ENCODE measurements at regions not wholly inside any gene's neighbourhood (a gene's known extent, or its start where the extent isn't known, plus 50 kb on each side); places are given as distances from the start of the nearest gene placed in this dataset.
A peak's percentile ranks its signal among the peaks of the same experiment; 100 is the strongest.

- DNase-seq (ENCODE audit: low read depth, low spot score) = no peak
- Histone ChIP-seq H3K4me3 (ENCODE audit: low read depth, low read length) (no peak overlapping the region), H3K9me3 (ENCODE audit: control insufficient read depth, insufficient read depth, low read length) (no peaks in the 10 kb centered on the region), H3K27me3 (ENCODE audit: control insufficient read depth, insufficient read depth, low read length) (no peaks in the 10 kb centered on the region), H3K27ac (ENCODE audit: low read depth, low read length) (no peak overlapping the region)
- POLR2A ChIA-PET = no interaction called here
- TF ChIP-seq CTCF (IDR thresholded peaks at IDR 0.05; ENCODE audit: low read depth, low read length) = no peak
- CTCF ChIA-PET = interaction anchor here (0.8 kb wide), 1 partner anchor 20 kb away, joined by 3 read pairs; no protein-coding TSS in a partner anchor
Measured at GRCh38 chr5:105508519-105508918, 1945.9 kb upstream of the NUDT12 start.

DNA sequence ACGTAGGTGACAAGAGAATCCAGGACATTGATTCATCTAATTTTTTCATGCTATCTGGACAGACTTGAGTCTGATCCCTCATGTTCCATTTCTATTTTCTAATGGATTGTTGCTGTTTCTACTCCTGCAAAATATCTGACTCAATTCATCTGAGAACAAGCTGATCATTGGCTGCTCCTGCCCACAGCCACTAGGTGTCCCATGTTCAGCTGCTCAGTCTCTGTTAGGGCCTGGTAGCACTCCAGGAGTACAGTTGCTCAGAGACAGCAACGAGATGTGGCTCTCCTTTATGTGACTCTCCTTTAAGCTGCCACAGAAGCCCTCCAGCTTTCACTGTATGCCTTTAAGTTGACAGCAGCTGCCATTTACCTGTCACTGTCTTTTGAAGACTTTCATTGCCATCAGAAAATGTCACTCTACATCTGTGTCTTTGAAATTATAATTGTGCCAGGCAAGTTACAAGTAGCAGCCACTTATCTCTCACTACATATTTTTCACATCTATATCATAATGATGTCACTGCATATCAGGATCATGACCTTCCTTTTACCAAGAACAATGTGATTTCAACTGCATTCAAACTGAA lies 1944.2 kb upstream of the NUDT12 start:
- Histone ChIP-seq H3K27ac (ENCODE audit: low read depth, low read length) (no peak overlapping the region), H3K27me3 (ENCODE audit: control insufficient read depth, insufficient read depth, low read length) (no peaks in the 10 kb centered on the region), H3K4me3 (ENCODE audit: low read depth, low read length) (no peak overlapping the region), H3K9me3 (ENCODE audit: control insufficient read depth, insufficient read depth, low read length) (no peaks in the 10 kb centered on the region)
- CTCF ChIA-PET = no interaction called here
- POLR2A ChIA-PET = no interaction called here
- peak; percentile 58 for TF ChIP-seq CTCF (IDR thresholded peaks at IDR 0.05; ENCODE audit: low read depth, low read length)
- no peak for DNase-seq (ENCODE audit: low read depth, low spot score)

GRCh38 chr5:105503950-105504349 lies 1941.4 kb upstream of the NUDT12 start:
- H3K9me3 ChIP-seq (ENCODE audit: control insufficient read depth, insufficient read depth, low read length) = no peaks in the 10 kb centered on the region
- TF ChIP-seq CTCF (IDR thresholded peaks at IDR 0.05; ENCODE audit: low read depth, low read length) = no peak
- no peaks in the 10 kb centered on the region for H3K27me3 ChIP-seq (ENCODE audit: control insufficient read depth, insufficient read depth, low read length)
- no peak overlapping the region for H3K27ac ChIP-seq (ENCODE audit: low read depth, low read length)
- H3K4me3 ChIP-seq (ENCODE audit: low read depth, low read length) = no peak overlapping the region
- DNase-seq (ENCODE audit: low read depth, low spot score) = no peak
- ChIA-PET POLR2A (no interaction called here), CTCF (no interaction called here)

DNA sequence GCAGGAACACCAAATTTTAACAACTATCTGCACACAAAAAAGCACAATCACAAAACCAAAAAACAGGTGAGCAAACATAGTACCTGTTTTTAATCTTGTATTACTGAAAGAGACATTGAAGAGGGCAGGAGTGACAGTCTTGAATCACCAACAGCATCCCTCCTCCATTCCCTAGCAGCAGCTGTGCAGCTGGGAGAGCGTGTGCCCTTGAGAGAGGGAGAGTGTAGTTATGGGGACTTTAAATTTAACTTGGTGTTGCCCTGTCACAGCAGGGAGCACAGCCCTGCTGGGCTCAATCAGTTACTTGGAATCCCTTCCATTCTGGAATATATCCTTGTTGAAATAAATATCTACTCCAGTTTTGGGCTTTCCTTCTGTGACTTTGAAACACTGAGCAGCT lies 1938.7 kb upstream of the NUDT12 start:
- CTCF ChIA-PET = no interaction called here
- no peak for TF ChIP-seq CTCF (IDR thresholded peaks at IDR 0.05; ENCODE audit: low read depth, low read length)
- no peak for DNase-seq (ENCODE audit: low read depth, low spot score)
- H3K4me3 ChIP-seq (ENCODE audit: low read depth, low read length) = no peak overlapping the region
- POLR2A ChIA-PET = no interaction called here
- no peaks in the 10 kb centered on the region for H3K27me3 ChIP-seq (ENCODE audit: control insufficient read depth, insufficient read depth, low read length)
- H3K27ac ChIP-seq (ENCODE audit: low read depth, low read length) = no peak overlapping the region
- no peaks in the 10 kb centered on the region for H3K9me3 ChIP-seq (ENCODE audit: control insufficient read depth, insufficient read depth, low read length)

DNA sequence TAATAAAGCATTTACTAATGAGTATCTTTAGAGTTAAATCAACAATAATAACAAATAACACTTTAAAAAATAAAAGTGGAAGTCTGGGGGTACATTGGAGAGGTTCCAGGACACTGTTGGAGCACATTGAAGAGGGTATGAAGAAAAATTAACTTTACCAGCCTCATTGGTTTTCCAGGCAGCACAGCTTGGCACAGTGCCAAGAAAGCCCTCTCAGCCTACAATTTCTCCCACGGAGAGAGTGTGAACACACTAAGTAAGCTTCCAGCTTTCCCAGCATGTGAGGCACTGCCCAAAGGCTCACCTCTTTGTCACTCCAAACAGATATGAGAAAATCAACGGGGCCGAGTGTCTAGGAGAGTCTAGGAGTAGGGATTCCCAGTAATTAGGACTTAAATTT lies 1912.8 kb upstream of the NUDT12 start:
- H3K27ac ChIP-seq (ENCODE audit: low read depth, low read length) = no peak overlapping the region
- TF ChIP-seq CTCF (IDR thresholded peaks at IDR 0.05; ENCODE audit: low read depth, low read length) = no peak
- POLR2A ChIA-PET = no interaction called here
- CTCF ChIA-PET = no interaction called here
- H3K27me3 ChIP-seq (ENCODE audit: control insufficient read depth, insufficient read depth, low read length) = no peaks in the 10 kb centered on the region
- H3K9me3 ChIP-seq (ENCODE audit: control insufficient read depth, insufficient read depth, low read length) = no peaks in the 10 kb centered on the region
- no peak for DNase-seq (ENCODE audit: low read depth, low spot score)
- no peak overlapping the region for H3K4me3 ChIP-seq (ENCODE audit: low read depth, low read length)
